ENCODE measurements at regions not wholly inside any gene's neighbourhood (a gene's known extent, or its start where the extent isn't known, plus 50 kb on each side); places are given as distances from the start of the nearest gene placed in this dataset.

DNA sequence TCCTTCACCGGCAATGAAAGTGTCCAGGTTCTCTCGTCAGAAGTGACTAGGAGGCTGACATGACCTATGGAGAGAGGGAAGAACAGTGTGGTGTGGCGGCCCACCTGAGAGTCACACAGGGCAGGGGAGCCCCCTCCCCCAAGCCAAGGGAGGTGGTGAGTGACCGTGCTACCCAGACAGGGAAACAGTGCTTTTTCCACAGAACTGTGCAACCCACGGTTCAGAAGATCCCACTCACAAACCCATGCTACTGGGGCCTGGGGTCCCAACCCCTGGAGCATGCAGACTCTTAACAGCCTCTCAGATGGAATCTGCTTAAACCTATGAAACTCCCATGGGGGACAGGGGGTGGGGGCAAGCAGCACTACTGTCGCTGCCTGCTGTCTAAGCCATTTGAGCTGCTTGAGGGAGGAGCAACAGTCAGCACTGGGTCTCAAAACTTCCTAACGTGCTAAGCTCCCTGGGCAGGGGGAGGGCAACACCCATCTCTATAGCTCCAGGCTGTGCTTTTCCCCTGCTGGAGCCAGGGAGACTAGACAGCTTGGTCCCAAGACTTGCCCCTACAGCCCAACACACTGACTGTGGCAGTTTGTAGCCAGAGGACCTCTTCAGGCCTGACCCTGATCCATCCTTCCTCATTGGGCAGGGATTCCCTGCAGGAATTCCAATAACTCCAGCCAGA is 850.4 kb upstream of the AADAT start:
- TF ChIP-seq CTCF (conservative IDR thresholded peaks at IDR 0.05; ENCODE audit: low read depth in 2 of 2): no peak
- TF ChIP-seq POLR2AphosphoS5 (IDR thresholded peaks at IDR 0.05; ENCODE audit: low read depth): no peak
- TF ChIP-seq CREB1 (CRISPR knock-in tag; IDR thresholded peaks at IDR 0.05; ENCODE audit: low read depth): no peak
- TF ChIP-seq EZH2 (IDR thresholded peaks at IDR 0.05; ENCODE audit: low read depth, unreplicated experiment): no peak
- TF ChIP-seq REST (IDR thresholded peaks at IDR 0.05; ENCODE audit: unreplicated experiment): no peak
- TF ChIP-seq NANOG (IDR thresholded peaks at IDR 0.05; ENCODE audit: borderline replicate concordance): no peak
- TF ChIP-seq JUNB (IDR thresholded peaks at IDR 0.05; ENCODE audit: unreplicated experiment): no peak
- no peak for TF ChIP-seq ZNF114 (CRISPR knock-in tag; IDR thresholded peaks at IDR 0.05)
- TF ChIP-seq EZH2phosphoT487 (IDR thresholded peaks at IDR 0.05; ENCODE audit: unreplicated experiment): no peak
- TF ChIP-seq ETS1 (IDR thresholded peaks at IDR 0.05): no peak
- TF ChIP-seq ZNF331 (CRISPR knock-in tag; IDR thresholded peaks at IDR 0.05; ENCODE audit: low read depth): no peak
- TF ChIP-seq ZNF462 (CRISPR knock-in tag; IDR thresholded peaks at IDR 0.05): no peak
- no peak for TF ChIP-seq STAT1 (IDR thresholded peaks at IDR 0.05; ENCODE audit: unreplicated experiment)

All from GM23338 (cell line).